ENCODE measurements at regions not wholly inside any gene's neighbourhood (a gene's known extent, or its start where the extent isn't known, plus 50 kb on each side); places are given as distances from the start of the nearest gene placed in this dataset.

- POLR2A ChIA-PET (ENCODE audit: unreplicated experiment) = no interaction called here
- CTCF ChIA-PET = no interaction called here
- BruUV-seq (replicated peaks) = no TSS peak
- Histone ChIP-seq H3K4me3 (no peak overlapping the region), H3K9me3 (ENCODE audit: insufficient read depth, low read depth) (no peaks in the 10 kb centered on the region; the same call in 1 of the 2 replicates), H3K9me2 (ENCODE audit: insufficient read depth) (no peaks in the 10 kb centered on the region), H3F3A (ENCODE audit: insufficient read depth, low read depth) (no peaks in the 10 kb centered on the region), H3K4me2 (no peak overlapping the region), H3K36me3 (ENCODE audit: low read depth) (no peaks in the 10 kb centered on the region), H2AFZ (no peak overlapping the region), H3K27ac (no peak overlapping the region), H3K27me3 (ENCODE audit: insufficient read depth, low read depth) (no peaks in the 10 kb centered on the region), H3K79me2 (ENCODE audit: low read depth) (no peaks in the 10 kb centered on the region), H4K20me1 (ENCODE audit: insufficient read depth) (no peaks in the 10 kb centered on the region), H3K4me1 (replicated peaks; ENCODE audit: insufficient read depth) (no peaks in the 10 kb centered on the region)
- no peak for DNase-seq
- no peak for TF ChIP-seq CTCF (conservative IDR thresholded peaks at IDR 0.05)
- no peak for TF ChIP-seq EZH2 (IDR thresholded peaks at IDR 0.05; ENCODE audit: low read depth)
- intact Hi-C loops (cut with micrococcal nuclease; ENCODE audit: unreplicated experiment) = no loop called here
Measured at GRCh38 chrX:6667048-6667768, 132.3 kb upstream of the VCX3A start.

- no peak for TF ChIP-seq EZH2 (IDR thresholded peaks at IDR 0.05; ENCODE audit: low read depth)
- no peak for TF ChIP-seq CTCF (conservative IDR thresholded peaks at IDR 0.05)
- intact Hi-C loops (cut with micrococcal nuclease; ENCODE audit: unreplicated experiment) = no loop called here
- Histone ChIP-seq H3K79me2 (ENCODE audit: low read depth) (no peaks in the 10 kb centered on the region), H3F3A (ENCODE audit: insufficient read depth, low read depth) (no peaks in the 10 kb centered on the region), H3K4me3 (no peak overlapping the region), H3K9me3 (ENCODE audit: insufficient read depth, low read depth) (no peaks in the 10 kb centered on the region; the same call in 1 of the 2 replicates), H3K4me1 (replicated peaks; ENCODE audit: insufficient read depth) (peaks cover 6% of the 10 kb centered on the region), H2AFZ (no peak overlapping the region), H3K4me2 (no peak overlapping the region), H3K36me3 (ENCODE audit: low read depth) (no peaks in the 10 kb centered on the region), H3K27me3 (ENCODE audit: insufficient read depth, low read depth) (no peaks in the 10 kb centered on the region), H4K20me1 (ENCODE audit: insufficient read depth) (no peaks in the 10 kb centered on the region), H3K27ac (no peak overlapping the region), H3K9me2 (ENCODE audit: insufficient read depth) (no peaks in the 10 kb centered on the region)
- ChIA-PET POLR2A (ENCODE audit: unreplicated experiment) (no interaction called here), CTCF (no interaction called here)
- DNase-seq = no peak
- BruUV-seq (replicated peaks) = no TSS peak
Measured at GRCh38 chrX:6666624-6667023, 131.7 kb upstream of the VCX3A start.

GRCh38 chrX:6661736-6662135, 126.8 kb upstream of the VCX3A start:
- Histone ChIP-seq H3K79me2 (ENCODE audit: low read depth) (no peaks in the 10 kb centered on the region), H4K20me1 (ENCODE audit: insufficient read depth) (no peaks in the 10 kb centered on the region), H3K27me3 (ENCODE audit: insufficient read depth, low read depth) (no peaks in the 10 kb centered on the region), H2AFZ (no peak overlapping the region), H3K9me2 (ENCODE audit: insufficient read depth) (no peaks in the 10 kb centered on the region), H3K4me2 (no peak overlapping the region), H3K9me3 (ENCODE audit: insufficient read depth, low read depth) (peaks cover 8% of the 10 kb centered on the region; the same call in 1 of the 2 replicates), H3K4me3 (no peak overlapping the region), H3F3A (ENCODE audit: insufficient read depth, low read depth) (peaks cover 8% of the 10 kb centered on the region; the same call in 1 of the 2 replicates), H3K36me3 (ENCODE audit: low read depth) (no peaks in the 10 kb centered on the region), H3K4me1 (replicated peaks; ENCODE audit: insufficient read depth) (peaks cover 25% of the 10 kb centered on the region), H3K27ac (peak overlapping the region; percentile 89)
- BruUV-seq (replicated peaks) = TSS peak; percentile 97
- CTCF ChIA-PET = no interaction called here
- intact Hi-C loops (cut with micrococcal nuclease; ENCODE audit: unreplicated experiment) = loop anchor here (1.0 kb wide), 1 partner anchor 47 kb away; no protein-coding TSS in a partner anchor
- POLR2A ChIA-PET (ENCODE audit: unreplicated experiment) = no interaction called here
- DNase-seq = no peak
- TF ChIP-seq CTCF (conservative IDR thresholded peaks at IDR 0.05) = no peak
- no peak for TF ChIP-seq EZH2 (IDR thresholded peaks at IDR 0.05; ENCODE audit: low read depth)
